ENCODE measurements at regions not wholly inside any gene's neighbourhood (a gene's known extent, or its start where the extent isn't known, plus 50 kb on each side); places are given as distances from the start of the nearest gene placed in this dataset.

GRCh38 chr15:101539930-101540329, 50.4 kb upstream of the PCSK6 start:
- no peak for TF ChIP-seq CTCF (IDR thresholded peaks at IDR 0.05; ENCODE audit: insufficient read depth, low read depth, low read length)
- no peak for TF ChIP-seq EZH2 (IDR thresholded peaks at IDR 0.05; ENCODE audit: insufficient read depth, low read length)

Data from astrocyte (in vitro differentiated cells and primary cell).